CD4-positive, alpha-beta T cell (primary cell): ENCODE measurements at regions not wholly inside any gene's neighbourhood (a gene's known extent, or its start where the extent isn't known, plus 50 kb on each side); places are given as distances from the start of the nearest gene placed in this dataset.

Experiments used
- ATAC-seq: fragments of 200-7000 bp; cut with Tn5 transposase; one replicate; pipeline ENCODE4 v1.10.0; 2022; ENCODE audit warnings: mild to moderate bottlenecking; ENCODE audit not compliant: poor library complexity
- CTCF ChIA-PET: fragments of 350-600 bp; sonication (Branson Sonifier 250); formaldehyde crosslinking; loops from one replicate; lab custom pipeline; 2021; ENCODE audit warnings: antibody characterized with exemption, inconsistent platforms; lab: Charles Lee
- POLR2A ChIA-PET: fragments of 350-600 bp; sonication (Branson Sonifier 250); formaldehyde crosslinking; loops from one replicate; lab custom pipeline; 2021; ENCODE audit warnings: antibody characterized with exemption, inconsistent platforms; lab: Charles Lee
- DNase-seq, 14 experiments: peaks; one replicate each; pipeline ENCODE4 v3.0.0-alpha.2; 2013 to 2020; ENCODE audit warnings: mixed read lengths in 2 of 14
- H3K27ac ChIP-seq, 2 donors: one replicate each; pipeline versions ENCODE4 v1.5.1 to v1.7.0; 2013; ENCODE audit warnings: low read length in 2 of 2, low read depth in 1 of 2, mild to moderate bottlenecking in 1 of 2
- H3K27me3 ChIP-seq, 2 experiments: 1 replicate in 1 of 2; 2 replicates in 1 of 2; pipeline versions ENCODE4 v1.6.1 to v1.7.0; 2013; ENCODE audit warnings: low read length in 2 of 2, control low read depth in 1 of 2, mild to moderate bottlenecking in 1 of 2, moderate library complexity in 1 of 2; ENCODE audit not compliant: insufficient read depth in 2 of 2, control insufficient read depth in 1 of 2
- H3K36me3 ChIP-seq: one replicate; pipeline ENCODE4 v1.6.1; 2013; ENCODE audit warnings: low read length, control low read depth; ENCODE audit not compliant: insufficient read depth
- H3K4me1 ChIP-seq: one replicate; pipeline ENCODE4 v1.6.1; 2013; ENCODE audit warnings: low read length, control low read depth; ENCODE audit not compliant: insufficient read depth
- H3K4me3 ChIP-seq: one replicate; pipeline ENCODE4 v1.5.1; 2013; ENCODE audit warnings: mild to moderate bottlenecking, low read length, moderate library complexity
- H3K9me3 ChIP-seq, 2 experiments: 1 replicate in 1 of 2; 2 replicates in 1 of 2; pipeline versions ENCODE4 v1.6.1 to v1.7.0; 2013; ENCODE audit warnings: low read length in 2 of 2, mild to moderate bottlenecking in 2 of 2, control low read depth in 1 of 2, moderate library complexity in 1 of 2; ENCODE audit not compliant: control insufficient read depth in 1 of 2, insufficient read depth in 1 of 2
- H3K27ac Mint-ChIP-seq: one replicate; pipeline ENCODE4 v1.8.0; 2020; ENCODE audit warnings: mixed read lengths
- H3K27me3 Mint-ChIP-seq: one replicate; pipeline ENCODE4 v1.8.0; 2021; ENCODE audit warnings: mixed read lengths
- H3K36me3 Mint-ChIP-seq: one replicate; pipeline ENCODE4 v1.8.0; 2021; ENCODE audit warnings: low read depth, mixed read lengths
- H3K4me1 Mint-ChIP-seq: one replicate; pipeline ENCODE4 v1.8.0; 2021; ENCODE audit warnings: low read depth, mixed read lengths
- H3K4me3 Mint-ChIP-seq: one replicate; pipeline ENCODE4 v1.8.0; 2020; ENCODE audit warnings: mild to moderate bottlenecking, mixed read lengths
- H3K9me3 Mint-ChIP-seq: one replicate; pipeline ENCODE4 v1.8.0; 2020; ENCODE audit warnings: mixed read lengths
- intact Hi-C, 2 experiments: fragments of 100-400 bp; cut with DNase I in 1 of 2; cut with micrococcal nuclease in 1 of 2; formaldehyde crosslinking; loops; one replicate each; pipeline versions ENCODE4 v1.15.1 to v1.9.0; 2023 to 2025; cut with DNase I, micrococcal nuclease
- TF ChIP-seq, protein P1 (sequence below): fragments of 200-600 bp; IDR thresholded peaks from one replicate; pipeline ENCODE4 v1.8.0; 2022; ENCODE audit warnings: antibody characterized with exemption, mild to moderate bottlenecking

DNA sequence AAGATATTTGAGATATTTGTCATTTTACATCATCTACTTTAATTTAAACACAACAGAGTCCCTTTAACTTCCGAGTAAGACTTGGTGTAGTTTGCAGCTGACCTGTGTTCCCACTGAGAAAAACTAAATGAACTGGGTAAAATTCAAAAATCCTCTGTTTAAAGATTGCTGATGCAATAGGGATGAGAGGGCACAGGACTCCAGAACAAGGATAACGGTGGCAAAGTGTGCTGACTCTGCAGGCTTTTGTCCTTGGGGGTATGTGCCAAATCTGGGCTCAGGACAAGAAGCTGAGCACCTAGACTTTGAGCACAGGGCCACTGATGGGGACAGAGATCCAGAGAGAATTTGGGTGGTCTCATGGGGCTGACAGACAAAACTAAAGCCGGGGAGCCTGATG, 156.8 kb downstream of the CCDC71L start:
- POLR2A ChIA-PET, result no interaction called here
- no peaks in the 10 kb centered on the region for H3K36me3 Mint-ChIP-seq

DNA sequence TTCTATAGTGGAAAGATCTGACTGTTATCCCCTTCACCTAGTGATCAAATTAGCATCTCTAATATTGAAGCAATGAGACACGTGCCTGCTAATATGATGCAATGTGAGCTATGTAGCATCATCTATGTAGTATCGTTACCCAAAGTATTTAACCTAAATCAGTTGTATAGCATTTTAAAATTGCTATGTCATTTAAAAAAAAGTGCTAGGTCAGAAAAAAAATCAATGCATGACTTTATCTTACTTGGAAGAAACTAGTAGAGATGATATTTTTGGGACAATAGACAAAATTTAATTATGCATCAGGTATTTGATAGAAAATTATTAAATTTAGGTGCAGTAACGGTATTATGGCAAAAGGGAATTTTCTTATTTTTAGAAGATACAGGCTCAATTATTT, 157.3 kb downstream of the CCDC71L start:
- CTCF ChIA-PET, result no interaction called here
- no peaks in the 10 kb centered on the region for H3K36me3 ChIP-seq
- Mint-ChIP-seq H3K36me3 (no peaks in the 10 kb centered on the region), H3K4me3 (no peak overlapping the region), H3K27ac (no peak overlapping the region), H3K9me3 (no peaks in the 10 kb centered on the region), H3K27me3 (no peaks in the 10 kb centered on the region), H3K4me1 (no peaks in the 10 kb centered on the region)
- intact Hi-C loops, result no loop called here
- ATAC-seq (no peak), DNase-seq (no peak)
- H3K9me3 ChIP-seq, result no peaks in the 10 kb centered on the region
- no peak overlapping the region for H3K4me3 ChIP-seq
- POLR2A ChIA-PET, result no interaction called here
- no peak overlapping the region for H3K27ac ChIP-seq
- peaks cover 0 to 3% of the 10 kb centered on the region in 2 experiments for H3K27me3 ChIP-seq
- H3K4me1 ChIP-seq, result no peaks in the 10 kb centered on the region
- TF ChIP-seq, protein P1, sequence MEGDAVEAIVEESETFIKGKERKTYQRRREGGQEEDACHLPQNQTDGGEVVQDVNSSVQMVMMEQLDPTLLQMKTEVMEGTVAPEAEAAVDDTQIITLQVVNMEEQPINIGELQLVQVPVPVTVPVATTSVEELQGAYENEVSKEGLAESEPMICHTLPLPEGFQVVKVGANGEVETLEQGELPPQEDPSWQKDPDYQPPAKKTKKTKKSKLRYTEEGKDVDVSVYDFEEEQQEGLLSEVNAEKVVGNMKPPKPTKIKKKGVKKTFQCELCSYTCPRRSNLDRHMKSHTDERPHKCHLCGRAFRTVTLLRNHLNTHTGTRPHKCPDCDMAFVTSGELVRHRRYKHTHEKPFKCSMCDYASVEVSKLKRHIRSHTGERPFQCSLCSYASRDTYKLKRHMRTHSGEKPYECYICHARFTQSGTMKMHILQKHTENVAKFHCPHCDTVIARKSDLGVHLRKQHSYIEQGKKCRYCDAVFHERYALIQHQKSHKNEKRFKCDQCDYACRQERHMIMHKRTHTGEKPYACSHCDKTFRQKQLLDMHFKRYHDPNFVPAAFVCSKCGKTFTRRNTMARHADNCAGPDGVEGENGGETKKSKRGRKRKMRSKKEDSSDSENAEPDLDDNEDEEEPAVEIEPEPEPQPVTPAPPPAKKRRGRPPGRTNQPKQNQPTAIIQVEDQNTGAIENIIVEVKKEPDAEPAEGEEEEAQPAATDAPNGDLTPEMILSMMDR, result no peak

More for the DNA sequence above, 156.8 kb downstream of the CCDC71L start:
- H3K4me3 Mint-ChIP-seq, result no peak overlapping the region
- TF ChIP-seq, protein P1, result no peak
- H3K4me1 Mint-ChIP-seq, result no peaks in the 10 kb centered on the region
- H3K9me3 ChIP-seq, result no peaks in the 10 kb centered on the region
- H3K4me1 ChIP-seq, result no peaks in the 10 kb centered on the region
- ATAC-seq (no peak), DNase-seq (no peak)
- H3K36me3 ChIP-seq, result no peaks in the 10 kb centered on the region
- H3K27ac Mint-ChIP-seq, result no peak overlapping the region
- H3K27me3 Mint-ChIP-seq, result no peaks in the 10 kb centered on the region
- CTCF ChIA-PET, result no interaction called here
- H3K4me3 ChIP-seq, result no peak overlapping the region
- H3K27ac ChIP-seq, result no peak overlapping the region
- intact Hi-C loops, result no loop called here
- H3K27me3 ChIP-seq, result peaks cover 0 to 3% of the 10 kb centered on the region in 2 experiments
- no peaks in the 10 kb centered on the region for H3K9me3 Mint-ChIP-seq

DNA sequence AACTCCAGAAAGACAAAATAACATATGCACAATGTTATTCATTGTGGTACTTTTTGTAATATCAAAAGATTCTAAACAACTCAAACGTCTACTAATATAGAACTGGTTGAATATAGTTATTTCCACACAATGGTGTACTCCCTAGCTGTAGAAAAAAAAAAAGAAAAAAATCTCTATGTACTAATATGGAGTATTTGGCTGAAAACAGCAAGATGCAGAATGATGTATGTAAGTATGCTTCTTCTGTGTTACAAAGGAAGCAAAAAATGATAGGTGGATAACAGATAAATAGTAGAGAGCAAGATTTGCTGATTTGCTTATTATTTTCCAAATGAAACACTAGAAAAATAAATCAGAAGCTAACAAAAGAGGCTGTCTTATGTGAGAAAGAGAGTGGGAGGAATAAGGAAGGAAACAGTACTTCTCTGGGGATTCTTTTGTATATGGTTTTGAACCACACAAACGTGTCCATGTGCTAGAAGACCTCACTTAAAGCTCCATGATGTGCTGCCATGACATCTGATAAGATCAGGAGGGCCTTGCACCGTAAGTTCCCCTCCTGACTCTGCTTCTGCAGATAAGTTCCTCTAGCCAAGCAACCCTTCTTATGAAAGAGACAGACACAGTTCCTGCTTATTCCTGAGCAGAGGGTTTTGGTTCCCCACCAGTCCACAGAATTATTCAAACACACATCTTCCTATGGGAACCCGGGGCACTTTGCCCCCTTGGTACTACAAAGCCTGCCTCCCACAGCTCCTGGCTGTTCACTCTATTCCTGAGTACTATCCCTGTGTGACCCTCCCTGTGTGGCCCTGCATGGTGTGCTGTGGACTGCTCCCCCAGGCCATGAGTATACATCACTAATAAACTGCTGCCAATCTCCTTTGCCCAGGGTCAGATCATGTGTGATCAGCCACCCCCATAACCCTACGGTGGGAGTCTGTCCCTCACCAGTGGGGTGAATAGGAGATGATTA, 159.1 kb downstream of the CCDC71L start:
- H3K36me3 Mint-ChIP-seq, result no peaks in the 10 kb centered on the region
- H3K27me3 Mint-ChIP-seq, result no peaks in the 10 kb centered on the region
- H3K4me1 Mint-ChIP-seq, result no peaks in the 10 kb centered on the region
- H3K27ac Mint-ChIP-seq, result no peak overlapping the region
- peaks cover 0 to 3% of the 10 kb centered on the region in 2 experiments for H3K27me3 ChIP-seq
- no peak overlapping the region for H3K4me3 Mint-ChIP-seq
- no peak overlapping the region for H3K27ac ChIP-seq
- no peak for DNase-seq
- no peak for ATAC-seq
- H3K36me3 ChIP-seq, result no peaks in the 10 kb centered on the region
- no peaks in the 10 kb centered on the region for H3K9me3 ChIP-seq
- H3K4me1 ChIP-seq, result no peaks in the 10 kb centered on the region
- ChIA-PET CTCF (no interaction called here), POLR2A (no interaction called here)
- intact Hi-C loops, result no loop called here
- H3K4me3 ChIP-seq, result no peak overlapping the region
- TF ChIP-seq, protein P1, result no peak
- no peaks in the 10 kb centered on the region for H3K9me3 Mint-ChIP-seq
